HG03139 (cell line): ENCODE measurements at regions not wholly inside any gene's neighbourhood (a gene's known extent, or its start where the extent isn't known, plus 50 kb on each side); places are given as distances from the start of the nearest gene placed in this dataset.
"Not testable (repeated sequence)": the region's sequence is repeated elsewhere in the genome, so short reads cannot be mapped to it uniquely, and the experiment has no call there.

ENCODE experiments used
- ATAC-seq: cut with Tn5 transposase; IDR thresholded peaks from one replicate; pipeline ENCODE4 v1.9.1; 2021; ENCODE audit not compliant: unreplicated experiment

DNA sequence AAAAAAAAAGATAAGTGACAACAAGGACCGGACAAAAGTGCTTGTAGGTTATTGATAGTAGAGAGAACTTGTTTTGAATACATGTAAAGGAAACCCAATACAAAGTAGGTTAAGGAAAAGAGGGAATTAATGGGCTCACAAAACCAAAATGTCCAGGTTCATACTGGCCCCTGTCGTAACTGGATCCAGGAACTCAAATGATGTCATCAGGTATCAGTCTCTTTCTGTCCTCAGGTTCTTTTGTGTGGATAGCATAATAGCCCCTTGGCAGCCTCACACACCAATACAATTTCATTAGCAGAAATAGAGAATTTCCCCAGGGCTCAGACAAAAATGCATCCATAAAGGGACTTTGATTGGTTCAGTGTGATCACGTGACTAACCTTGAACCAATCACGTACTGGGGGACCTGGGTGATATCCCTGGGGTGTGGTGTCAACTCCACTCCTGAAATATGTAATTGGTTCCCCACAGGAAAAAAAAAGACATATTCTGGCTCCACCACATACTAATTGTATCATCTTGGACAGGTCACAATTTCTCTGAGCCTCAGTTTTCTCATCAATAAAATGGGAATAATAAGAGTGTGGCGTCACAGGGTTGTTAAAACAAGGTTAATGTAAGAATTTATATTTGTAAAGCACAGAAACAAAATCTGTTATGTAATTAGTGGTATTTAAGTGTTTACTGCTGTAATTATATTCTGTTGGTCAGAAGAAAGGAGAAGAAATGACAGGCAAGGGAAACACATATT, 174.8 kb downstream of the PDGFRA start:
- ATAC-seq: no peak

- not testable (repeated sequence) for ATAC-seq
Measured at GRCh38 chr4:54409270-54409817, 180.3 kb downstream of the PDGFRA start.

GRCh38 chr4:54414545-54414944, 185.5 kb downstream of the PDGFRA start:
- ATAC-seq: no peak

DNA sequence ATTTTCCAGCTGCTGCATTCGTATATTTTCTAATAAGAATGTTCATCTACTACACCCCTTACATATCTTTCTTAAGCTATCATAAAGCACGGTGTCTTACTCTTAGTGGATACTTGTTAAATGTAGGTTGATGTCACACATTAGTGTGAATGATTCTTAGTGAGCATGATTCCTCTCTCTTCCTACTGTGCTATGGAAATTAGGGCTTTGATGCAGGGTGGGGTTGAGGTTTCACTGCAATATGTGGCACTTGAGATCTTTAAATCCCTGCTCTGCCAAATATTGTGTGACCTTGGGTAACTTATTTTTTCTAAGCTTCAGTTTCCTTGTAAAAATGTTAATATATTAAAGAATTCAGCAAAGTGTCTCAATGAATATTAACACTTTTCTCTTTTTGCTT, 188.4 kb downstream of the PDGFRA start:
- ATAC-seq: no peak

- ATAC-seq: no peak
Measured at GRCh38 chr4:54418468-54418867, 189.4 kb downstream of the PDGFRA start.

DNA sequence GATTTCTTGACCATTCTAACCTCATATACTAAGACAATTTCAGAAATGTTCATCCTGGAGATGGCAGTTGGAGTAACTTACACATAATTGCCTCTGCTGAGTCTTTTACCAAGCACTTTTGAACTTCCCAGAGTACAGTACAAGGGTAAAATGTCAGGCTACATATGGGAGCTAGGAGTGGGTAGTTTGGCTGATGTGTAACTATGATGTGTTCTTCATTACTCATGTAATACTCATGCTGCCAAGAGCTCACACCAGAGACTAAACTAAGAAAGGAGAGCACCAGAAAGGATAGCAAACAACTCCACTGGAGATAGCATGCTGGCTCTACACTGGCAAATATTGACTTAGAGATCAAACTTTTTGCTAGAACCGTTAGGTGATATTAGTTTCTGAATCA, 194.0 kb downstream of the PDGFRA start:
- ATAC-seq: no peak

- no peak for ATAC-seq
Measured at GRCh38 chr4:54427826-54428225, 198.7 kb downstream of the PDGFRA start.

- ATAC-seq: no peak
Measured at GRCh38 chr4:54428940-54429339, 199.8 kb downstream of the PDGFRA start.

GRCh38 chr4:54433686-54434085, 204.6 kb downstream of the PDGFRA start:
- ATAC-seq: no peak

GRCh38 chr4:54439831-54440243, 210.7 kb downstream of the PDGFRA start:
- ATAC-seq: no peak

DNA sequence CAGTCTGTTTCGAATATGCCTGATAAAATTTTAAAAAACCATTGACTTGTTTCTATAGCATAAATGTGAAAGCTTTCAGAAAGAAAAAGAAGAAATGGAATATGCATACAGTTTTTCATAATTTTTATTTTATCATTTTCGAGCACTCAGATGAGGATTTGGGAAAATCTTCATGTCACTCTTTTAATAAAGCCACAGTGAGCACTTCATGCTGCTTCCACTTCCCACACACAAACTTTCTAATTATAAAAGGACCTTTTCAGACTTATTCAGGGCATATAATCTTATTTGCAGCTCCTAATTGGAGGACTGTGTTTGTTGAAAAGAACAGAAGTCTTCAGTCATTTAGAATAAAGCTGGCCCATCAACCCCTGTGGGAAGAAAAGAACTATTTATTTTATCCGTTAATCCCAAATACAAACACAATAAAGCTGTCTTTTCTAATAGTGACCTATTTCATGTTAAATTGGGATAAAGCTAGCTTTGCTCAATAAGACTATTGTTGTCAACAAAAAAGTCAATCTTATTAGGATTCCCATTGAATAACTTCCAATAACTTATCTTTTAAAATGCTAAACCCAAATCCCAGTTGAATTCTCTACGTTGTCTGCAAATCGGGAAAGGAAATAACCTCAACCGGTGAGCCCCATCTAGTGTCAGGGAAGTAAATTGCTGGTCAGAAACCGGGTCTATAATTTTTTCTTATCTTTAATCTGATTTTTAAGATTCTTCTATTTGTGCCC, 211.5 kb downstream of the PDGFRA start:
- ATAC-seq: no peak

DNA sequence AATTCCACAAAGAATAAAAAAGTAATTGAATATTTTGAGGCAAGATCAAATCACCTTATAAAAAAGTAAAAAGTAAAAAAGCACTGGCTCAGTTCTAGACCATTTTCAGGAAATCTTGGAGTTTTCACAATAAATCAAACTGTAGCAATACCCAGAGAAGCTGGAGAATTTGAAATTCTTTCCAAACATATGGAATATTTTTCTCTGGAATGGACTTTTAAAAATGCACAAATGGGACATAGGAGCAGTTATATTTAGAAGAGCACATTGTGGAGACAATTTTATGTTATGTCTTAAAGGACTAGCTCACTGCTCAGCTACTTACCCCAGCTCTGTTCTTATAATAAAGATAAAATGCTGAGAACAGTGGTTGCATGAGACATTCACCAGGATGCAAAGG, 211.9 kb upstream of the KIT start:
- no peak for ATAC-seq

- no peak for ATAC-seq
Measured at GRCh38 chr4:54446581-54446980, 211.2 kb upstream of the KIT start.

DNA sequence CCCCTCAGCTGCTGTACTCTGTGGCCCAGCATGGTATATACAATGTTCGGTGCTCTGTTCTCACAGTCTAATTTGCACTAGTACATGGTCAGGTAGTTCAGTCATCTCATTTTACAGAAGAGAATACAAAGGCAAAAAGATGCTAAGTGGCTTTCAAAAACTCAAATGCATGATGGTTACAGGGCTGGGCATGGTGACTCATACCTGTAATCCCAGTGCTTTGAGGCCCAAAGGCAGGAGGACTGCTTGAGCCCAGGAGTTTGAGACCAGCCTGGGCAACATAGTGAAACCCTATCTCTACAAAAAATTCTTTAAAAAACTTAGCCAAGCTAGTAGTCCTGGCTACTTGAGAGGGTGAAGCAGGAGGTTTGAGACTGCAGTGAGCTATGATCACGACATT, 210.5 kb upstream of the KIT start:
- no peak for ATAC-seq

GRCh38 chr4:54449999-54450398, 207.8 kb upstream of the KIT start:
- no peak for ATAC-seq

- not testable (repeated sequence) for ATAC-seq
Measured at GRCh38 chr4:54466960-54467359, 190.8 kb upstream of the KIT start.

- no peak for ATAC-seq
Measured at GRCh38 chr4:54473077-54473545, 184.6 kb upstream of the KIT start.

- no peak for ATAC-seq
Measured at GRCh38 chr4:54473798-54474197, 184.0 kb upstream of the KIT start.

DNA sequence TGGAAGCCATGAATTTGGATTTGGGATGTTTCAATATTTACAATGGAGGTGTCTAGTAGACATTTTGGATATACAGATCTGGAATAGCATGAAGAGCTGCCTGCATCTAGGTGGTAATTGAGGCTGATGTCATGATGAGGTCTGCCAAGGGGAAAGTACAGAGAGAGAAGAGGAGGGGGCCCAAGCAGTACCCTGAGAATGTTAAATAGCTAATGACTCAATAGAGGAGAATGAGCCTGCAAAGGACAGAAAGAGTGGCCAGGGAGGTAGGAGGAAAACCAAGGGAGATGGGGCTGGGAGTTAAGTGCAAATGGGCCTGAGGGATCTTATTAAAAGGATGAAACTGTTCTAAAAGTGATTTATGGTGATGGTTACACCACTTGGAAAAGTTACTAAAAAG, 182.2 kb upstream of the KIT start:
- no peak for ATAC-seq

DNA sequence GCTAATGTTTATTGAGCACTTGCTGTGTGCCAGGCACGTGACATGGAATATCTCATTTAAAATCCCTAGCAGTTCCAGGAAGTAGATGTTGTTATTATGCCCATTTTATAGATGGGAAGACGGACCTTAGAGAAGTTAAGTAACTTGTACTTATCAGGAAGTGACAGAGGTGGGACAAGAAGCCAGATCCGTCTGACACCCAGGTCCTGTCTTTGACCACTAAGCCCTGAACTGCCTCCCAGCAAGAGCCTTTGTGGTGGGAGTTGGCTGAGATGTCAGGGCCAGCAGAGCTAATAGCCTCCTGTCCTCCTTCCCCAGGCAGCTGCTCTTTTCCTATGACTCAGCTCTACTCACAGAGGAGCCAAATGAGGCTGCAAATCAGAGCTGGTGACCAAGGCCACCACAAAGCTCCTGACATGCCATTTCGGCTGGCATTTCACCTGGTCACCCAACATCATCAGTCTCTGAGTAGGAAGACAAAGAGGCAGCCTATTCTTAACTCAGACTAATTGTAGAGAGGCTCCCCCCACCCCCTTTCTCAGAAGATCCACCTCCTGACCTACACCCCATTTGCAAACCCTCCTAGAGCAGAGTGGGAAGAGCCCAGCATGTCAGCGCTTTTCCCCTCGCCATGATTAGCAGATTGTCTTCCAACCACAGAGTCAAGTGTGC, 175.1 kb upstream of the KIT start:
- ATAC-seq: no peak

DNA sequence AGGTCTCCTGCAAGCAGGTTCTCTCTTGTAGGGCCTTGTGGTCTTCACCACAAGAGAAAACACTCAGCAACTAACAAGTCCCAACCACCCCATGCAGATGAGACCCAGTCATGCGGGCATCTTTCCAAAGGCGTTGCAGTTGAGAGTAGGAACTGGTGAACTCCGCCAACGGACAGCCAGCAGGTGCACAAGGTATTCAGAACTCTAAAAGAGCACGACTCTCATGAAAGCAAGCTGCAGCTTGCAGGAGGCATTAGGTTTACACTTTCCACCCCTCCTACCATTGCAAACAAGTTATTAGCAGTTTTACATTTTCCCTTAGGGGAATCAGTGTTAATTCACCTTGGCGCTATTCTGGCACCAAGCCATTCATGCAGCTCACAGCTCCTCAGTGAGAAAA, 173.4 kb upstream of the KIT start:
- ATAC-seq: no peak

DNA sequence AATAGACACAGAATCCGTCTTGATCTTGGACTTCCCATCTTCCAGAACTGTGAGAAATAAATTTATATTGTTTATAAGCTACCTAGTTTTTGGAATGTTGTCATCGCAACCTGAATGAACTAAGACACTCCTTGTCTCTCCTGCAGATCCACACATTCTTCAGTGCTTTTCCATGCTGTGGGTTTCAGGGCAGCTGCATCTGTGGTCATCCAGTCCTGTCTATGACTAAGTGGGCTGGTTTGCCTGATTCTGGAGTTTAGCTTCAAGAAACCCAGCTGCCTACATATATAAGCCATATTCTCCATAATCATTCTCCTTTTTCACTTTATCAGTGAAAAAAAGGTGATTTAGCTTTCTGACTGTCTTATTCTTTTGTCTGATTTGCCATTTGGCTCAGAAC, 170.3 kb upstream of the KIT start:
- no peak for ATAC-seq
